Left forelimb (tissue), 1 donor: ENCODE measurements at regions not wholly inside any gene's neighbourhood (a gene's known extent, or its start where the extent isn't known, plus 50 kb on each side); places are given as distances from the start of the nearest gene placed in this dataset.
"Not testable (repeated sequence)": the region's sequence is repeated elsewhere in the genome, so short reads cannot be mapped to it uniquely, and the experiment has no call there.

Experiments
- DNase-seq: peaks from one replicate; pipeline ENCODE4 v3.0.0-alpha.2; 2018; ENCODE audit warnings: low spot score

DNA sequence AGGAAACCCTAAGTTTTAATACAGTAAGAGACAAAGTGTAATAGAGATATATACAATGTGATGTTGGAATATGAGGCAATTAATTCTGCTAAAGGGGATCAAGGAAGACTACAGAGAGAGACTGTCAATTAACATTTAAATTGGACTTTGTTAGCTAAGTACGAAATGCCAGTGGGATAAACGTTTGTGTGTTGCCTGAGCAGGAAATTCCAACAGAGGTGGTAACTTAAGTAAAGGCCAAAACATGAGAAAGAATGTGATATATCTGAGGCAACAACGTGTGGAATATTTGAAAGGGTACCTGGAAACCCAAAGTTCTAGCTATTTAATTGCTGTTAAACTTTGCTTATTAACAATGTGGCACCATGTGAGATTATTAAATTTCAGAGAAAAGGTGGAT is 1666.9 kb upstream of the WWC1 start:
- no peak for DNase-seq

DNA sequence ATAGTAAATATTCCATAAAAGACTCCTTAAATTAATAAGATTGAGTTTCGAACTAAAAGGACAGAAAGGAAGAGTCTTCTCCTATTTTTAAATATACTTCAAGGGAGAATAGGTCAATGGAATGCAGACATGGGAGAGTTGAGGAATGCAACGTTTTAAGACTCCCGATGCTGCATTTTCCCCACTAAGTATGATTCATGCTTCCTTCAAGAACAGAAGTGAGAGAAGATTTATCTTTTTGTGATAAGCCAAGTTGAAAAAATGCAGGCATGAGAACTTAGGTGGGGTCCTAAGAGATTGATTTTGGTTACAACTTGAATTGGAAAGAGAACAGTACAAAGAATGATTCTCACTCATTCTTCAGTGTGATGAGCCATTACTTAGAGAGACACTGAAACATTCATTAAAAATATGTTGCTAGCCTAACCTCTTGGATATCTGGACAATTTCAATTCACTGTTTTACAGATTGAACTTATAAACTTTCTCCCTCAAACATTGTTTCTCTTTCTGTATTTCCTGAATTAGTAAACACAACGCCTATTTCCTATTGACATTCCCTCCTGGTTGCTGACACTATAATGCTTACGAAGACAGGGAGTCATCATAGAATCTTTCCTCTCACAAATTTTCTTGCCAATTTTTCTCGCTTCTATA is 1666.1 kb upstream of the WWC1 start:
- no peak for DNase-seq

DNA sequence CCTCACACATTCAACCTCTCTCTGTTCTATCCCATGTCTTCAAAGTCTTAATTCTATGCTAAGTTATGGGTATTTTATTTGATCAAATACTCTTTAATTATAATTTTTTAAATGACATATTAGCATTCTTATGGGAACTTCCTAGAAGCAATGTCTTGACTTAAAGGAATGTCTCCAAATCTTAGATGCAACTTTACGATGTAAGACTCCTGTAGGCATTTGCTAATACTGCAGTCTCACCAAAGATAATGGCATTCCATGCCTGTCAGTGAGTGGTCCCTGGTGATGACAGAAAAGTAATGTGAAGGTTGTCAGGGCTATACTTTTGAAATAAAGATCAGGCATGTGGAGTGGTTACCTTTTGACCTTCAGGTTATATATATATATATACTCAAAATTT is 1654.2 kb upstream of the WWC1 start:
- no peak for DNase-seq

DNA sequence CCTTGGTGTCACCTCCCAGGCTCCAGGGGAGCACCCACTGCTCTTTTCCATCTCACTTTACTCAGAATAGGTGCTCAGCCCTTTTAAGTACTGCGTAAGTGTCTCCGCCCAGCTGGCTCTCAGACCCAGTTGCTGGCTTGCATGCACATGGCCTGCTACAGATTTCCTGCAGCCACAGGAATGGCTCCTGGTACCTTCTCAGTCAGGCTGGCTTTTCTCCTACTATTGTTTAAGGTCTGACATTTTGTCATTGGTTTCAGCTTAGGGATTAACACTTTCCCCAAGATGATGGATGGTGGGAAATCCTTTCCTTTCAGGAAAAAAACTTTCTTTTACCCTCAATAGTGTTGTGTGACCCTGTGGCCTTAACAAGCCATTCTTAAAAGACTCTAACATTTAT is 1652.3 kb upstream of the WWC1 start:
- DNase-seq = no peak

DNA sequence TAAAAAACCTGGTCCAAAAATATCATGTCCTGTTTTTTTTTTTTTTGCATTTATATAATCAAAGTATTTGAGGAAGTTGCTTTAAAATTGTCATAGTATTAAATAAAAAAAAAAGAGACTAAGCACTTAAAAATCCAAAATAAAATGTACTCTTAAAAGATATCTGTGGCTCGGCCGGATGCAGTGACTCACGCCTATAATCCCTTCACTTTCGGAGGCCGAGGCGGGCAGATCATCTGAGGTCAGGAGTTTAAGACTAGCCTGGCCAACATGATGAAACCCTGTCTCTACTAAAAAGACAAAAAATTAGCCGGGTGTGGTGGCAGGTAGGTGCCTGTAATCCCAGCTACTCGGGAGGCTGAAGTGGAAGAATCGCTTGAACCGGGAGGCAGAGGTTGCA is 1651.3 kb upstream of the WWC1 start:
- not testable (repeated sequence) for DNase-seq

DNA sequence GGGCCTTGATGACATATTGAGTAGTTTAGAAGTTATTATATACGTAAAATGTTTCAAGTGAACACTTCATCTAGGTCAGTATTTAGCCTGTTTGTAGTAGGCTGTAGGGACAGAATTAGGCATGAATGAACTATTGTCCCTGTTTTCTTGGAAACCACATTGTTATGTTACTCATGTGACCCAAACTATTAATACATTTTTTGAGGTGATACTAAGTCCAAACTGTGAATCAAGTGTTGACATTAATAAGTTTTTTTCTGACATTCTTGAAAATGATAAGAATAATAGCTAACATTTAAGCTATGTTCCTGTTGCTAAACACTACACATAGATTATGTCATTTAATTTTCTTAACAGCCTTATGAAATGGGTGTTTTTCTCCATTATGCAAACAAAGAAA is 1642.7 kb upstream of the WWC1 start:
- DNase-seq = no peak

DNA sequence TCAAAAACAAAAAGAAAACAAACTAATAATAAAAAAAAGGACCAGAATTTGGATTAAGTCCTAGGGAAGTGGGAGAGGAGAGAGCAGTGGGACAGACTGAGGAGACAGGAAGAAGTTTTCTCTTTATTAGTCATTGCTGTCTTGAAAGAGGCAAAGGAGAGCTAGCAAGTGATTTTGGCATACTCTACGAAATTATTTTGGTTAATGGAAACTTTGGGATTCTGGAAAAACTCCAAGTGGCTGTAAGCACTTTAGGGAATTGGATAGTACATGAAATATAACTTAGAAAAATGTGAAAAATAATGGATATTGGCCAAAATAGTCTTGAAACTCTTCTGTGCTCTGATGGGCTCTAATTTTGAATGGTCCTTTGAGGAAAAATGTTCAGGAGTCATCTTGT is 1641.8 kb upstream of the WWC1 start:
- DNase-seq = no peak

DNA sequence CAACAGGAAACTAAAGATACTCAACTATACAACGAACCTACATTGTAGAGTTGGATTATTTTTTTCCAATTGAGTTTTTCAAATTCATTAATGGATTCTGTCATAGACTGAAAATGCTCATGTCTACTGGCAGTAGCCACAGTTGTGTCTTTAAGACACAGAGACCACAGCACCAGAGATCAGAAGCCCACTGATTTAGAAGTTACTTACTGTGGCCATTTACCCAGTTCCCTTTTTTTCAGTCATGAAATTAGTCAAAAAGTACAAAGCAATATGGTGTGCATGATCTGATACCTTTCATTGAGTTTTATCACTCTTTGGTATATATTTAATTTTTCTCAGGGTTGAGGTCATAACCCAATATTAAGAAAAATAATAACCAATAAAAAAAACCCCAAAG is 1640.2 kb upstream of the WWC1 start:
- DNase-seq = no peak

DNA sequence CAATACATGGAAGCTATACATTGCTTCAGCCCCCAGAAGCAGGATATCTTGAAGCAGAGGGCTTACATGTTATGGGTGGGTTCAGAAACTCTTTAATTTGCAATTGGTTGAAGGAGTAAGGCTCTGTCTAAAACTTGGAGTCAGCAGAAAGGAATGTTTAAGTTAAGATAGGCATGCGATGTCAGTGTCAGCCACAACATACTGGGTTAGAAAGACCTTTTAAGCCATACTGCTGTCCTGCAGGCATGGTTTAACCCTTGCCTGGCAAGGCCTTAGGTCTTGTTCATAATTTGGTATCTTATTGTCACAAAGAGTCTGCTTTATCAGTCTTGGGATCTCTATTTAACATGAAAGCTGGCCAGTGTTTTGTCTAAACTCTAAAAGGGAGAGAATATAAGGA is 1619.6 kb upstream of the WWC1 start:
- no peak for DNase-seq

DNA sequence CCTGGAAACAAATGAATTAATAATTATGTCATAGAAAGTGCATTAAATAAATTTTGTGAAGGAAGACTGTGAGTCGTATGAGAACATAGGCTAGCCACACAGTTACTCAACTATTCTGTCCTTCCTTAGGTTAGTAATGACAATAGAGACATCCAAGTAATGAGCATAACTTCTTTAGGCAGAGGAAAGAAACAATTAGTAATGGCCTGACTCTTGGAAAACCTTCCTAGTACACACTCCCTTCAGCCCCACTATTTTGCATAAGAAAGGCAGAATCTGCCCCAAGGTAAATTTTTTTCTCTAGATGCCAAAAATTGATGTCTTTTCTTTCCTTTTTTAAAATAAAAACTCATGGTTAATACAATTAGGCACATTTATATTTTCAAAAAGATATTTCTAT is 1619.0 kb upstream of the WWC1 start:
- no peak for DNase-seq

DNA sequence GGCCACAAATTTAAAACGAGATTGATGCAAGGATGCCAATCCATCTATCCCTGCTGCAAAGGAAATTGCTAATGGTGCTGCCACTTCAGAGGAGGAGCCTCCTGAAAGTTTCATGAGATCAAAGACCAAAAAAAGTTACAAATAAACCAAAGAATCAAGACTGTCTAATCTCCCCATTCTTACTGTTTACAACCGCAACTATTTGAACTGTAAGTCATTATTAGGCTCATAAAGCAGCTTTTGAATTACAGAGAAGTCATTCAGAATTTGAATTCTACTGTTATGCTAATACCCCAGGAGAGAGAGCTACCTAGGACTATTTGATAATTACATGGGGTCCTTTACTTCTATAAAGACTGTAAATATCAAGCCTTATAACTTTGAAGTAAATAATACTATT is 1613.6 kb upstream of the WWC1 start:
- DNase-seq = no peak

DNA sequence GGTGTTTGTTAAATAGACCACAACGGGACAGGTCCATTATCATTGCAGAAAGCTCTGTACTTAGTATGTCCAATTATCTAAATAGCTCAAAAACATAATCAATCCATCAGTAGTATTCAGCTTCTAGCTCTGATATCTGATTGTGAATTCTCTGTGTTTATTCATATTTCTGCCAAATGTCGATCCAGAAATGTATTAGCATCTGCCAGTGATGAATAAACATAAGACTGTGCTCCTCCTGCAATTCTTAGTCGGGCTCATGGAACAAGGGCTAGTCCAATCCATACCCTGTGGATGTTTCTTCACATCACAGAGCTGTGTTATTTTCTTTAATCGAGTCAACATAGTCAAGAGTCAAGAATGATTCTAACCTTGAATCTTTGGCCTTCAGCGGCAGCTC is 1612.1 kb upstream of the WWC1 start:
- DNase-seq = no peak

DNA sequence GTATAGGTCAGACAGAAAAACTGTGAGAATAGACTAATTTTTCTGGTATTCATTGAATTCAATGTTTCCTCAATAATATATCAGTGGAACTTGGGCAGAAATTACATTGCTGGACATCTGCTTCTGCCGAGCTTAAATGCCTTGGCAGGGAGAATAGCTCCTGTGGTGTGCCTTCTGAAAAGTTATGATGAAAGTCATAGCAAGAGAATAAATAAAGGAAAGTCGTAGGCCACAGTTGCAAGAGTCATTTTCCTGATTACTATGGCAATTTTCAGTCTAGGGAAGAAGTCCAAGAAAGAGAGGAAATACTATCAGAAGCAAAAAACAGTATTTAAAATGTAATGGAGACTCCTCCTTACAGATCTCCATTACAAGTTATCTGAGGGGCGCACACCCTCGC is 1596.1 kb upstream of the WWC1 start:
- DNase-seq = no peak

DNA sequence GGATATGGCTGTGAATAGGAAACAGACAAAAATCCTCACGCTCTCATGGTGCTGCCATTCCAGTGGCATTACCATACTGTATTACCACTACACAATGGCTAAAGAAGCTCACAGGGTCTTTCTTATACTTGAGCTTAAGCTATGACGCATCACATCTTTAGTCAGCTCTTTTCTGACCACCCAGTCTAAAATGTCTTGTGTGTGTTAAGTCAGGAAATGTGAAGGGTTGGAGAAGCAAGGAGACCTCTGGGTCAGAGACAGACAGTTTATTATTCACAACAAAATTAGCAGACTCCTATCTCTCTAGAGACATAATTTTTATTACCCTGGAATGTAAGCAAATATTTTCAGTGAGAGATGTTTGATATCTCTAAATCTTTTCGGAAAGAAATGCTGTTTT is 1583.2 kb upstream of the WWC1 start:
- no peak for DNase-seq

DNA sequence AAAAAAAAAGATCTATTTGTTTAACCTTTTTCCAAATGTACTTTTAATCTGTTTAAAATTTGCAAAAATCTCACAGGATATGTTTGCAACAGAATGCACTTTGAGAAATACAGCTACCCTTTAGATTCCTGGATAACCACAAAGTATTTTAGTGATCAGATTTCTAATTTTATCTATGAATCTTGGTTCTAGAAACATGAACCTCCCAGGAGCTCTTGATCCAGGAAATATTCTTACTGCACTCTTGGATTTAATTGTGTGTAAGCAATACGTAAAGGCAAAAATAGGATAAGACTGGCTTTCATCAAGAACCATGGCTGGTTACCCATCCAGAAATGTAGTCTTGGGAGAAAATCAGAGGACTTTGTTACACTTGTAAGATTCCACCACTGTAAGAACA is 1581.8 kb upstream of the WWC1 start:
- no peak for DNase-seq

DNA sequence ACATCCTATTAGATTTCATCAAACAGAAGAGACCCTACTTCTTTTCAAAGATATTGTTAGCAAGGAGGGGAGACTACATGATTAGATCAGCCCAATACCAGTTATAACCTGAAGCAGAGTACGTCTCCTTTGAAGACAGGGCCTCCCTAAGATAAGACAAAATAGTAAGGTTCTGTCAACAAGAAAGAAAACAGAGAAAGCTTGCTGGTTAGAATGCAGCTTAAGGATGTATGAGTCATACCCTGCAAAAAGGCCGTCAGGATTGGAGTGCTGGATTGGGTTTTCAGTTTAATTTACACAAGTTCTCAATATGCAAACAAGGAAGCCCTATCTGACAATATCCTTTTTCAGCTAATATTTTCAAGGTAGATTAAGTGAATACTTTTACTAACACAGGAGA is 1581.2 kb upstream of the WWC1 start:
- no peak for DNase-seq

DNA sequence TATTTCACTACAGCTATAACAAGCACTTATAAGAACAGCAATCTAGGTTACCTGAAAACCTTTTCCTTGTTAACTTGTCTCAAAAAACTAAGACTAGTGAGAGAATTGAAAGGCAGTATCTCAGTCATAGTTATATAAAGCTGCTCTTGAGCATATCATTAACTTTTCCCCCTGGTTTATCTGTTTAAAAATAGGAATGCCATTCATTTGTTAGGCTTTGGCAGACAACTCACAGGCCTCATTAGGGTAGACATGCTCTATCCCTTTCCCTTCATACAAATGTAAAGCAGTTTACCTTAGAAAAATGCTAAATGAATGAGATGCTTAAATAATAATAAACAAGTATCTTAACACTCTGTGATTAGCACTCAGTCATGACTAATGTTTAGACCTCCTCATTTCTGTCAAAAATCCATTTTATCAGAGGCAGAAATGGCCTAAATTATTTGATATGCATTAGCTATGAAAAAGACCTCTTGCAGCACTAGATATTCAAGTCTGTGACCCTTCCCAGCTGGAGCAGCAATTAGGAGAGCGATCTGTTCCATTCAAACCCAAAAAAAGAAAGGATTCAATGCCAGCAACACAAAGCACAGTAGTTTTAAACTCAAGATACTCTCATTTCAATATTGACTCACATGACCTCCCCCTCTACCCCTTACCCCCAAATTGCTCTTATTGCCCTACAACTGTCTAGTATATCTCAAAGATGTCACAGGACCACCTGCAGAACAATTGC is 1578.8 kb upstream of the WWC1 start:
- DNase-seq = no peak

DNA sequence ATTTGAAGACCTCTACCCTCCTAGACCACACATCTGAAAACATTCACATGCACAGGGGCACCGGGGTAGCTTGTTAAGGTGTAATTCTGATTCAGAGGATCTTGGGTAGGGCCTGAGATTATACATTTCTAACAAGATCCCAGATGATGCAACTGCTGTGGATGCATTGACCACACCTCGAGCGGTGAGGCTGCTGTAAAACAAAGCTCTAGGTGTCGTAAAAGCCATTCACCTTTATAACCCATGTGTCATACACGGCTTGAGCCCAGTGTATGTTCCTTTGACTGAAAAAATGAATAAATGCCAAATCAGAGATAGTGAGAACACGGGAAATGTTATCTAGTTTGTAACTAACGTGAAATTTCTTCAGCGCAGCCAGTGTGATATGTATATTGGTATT is 1578.2 kb upstream of the WWC1 start:
- no peak for DNase-seq

DNA sequence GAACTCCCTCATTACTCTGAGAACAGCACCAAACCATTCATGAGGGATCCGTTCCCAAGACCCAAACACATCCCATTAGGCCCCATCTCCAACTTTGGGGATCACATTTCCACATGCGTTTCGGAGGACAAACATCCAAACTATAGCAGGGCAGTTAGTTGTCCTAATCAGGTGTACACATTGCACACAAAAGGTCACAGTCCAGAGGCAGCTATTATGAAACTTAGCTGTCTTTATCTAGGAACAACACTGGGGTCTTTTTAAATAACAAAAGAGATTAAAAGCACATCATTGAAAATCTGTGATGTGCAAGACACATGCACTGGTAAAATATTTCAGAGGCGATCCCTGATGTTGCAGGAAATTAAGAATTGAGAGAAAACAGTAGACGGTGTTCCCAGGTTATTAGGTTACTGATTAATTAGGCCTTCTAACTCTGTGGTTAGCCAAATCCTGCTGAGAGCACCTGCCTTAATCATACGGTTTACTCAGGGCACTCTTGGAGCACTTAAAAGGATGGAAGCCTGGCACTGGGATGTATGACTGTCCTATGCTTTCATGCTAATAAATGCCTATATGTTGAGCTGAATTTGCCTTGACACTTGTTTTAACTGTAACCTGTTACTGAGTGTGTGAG is 1574.5 kb upstream of the WWC1 start:
- no peak for DNase-seq

DNA sequence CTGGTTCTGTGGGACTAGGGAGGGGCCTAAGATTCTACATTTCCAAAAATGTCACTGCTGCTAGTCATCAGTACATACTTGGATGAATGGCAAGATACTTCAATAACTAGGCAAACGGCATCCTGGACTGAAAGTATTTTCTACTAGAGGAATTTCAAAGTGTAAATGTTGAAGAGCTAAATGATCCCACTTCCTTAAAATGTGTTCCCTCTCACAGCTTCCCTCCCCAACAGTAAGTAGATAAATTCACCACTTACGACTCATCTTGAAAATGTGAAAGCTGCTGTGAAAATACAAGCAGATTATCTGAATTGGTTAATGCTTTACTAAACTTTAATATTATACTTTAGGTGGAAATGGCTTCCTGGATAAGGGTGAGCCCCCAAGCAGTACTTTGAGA is 1571.5 kb upstream of the WWC1 start:
- no peak for DNase-seq

DNA sequence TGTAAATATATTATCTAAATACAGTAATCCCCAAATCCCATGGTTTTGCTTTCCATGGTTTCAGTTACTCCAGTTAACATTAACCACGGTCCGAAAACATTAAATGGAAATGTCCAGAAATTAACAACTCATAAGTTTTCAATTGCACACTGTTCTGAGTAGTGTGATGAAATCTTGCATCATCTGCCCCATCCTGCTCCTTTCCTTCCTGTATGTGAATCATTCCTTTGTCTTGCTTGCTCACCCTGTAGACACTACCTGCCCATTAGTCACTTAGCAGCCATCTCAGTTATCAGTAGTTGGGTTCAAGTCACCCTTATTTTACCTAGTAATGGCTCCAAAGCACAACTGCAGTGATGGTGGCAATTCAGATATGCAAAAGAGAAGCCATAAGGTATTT is 1568.5 kb upstream of the WWC1 start:
- DNase-seq = no peak

DNA sequence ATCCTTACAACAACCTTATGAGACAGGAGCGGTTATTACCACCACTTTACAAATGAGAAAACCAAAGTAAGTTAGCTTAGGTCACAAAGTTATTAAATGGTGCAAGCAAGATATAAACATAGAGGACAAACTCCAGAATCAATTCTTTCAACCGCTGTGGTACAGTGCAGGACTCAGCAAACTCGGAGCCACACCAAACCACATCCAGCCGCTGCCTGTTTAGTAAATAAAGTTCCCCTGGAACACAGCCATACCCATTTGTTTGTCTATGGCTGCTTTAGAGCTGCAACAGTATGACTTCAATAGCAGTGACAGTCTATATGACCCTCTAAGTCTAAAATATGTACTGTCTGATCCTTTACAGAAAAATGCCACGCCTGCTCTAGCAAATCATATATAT is 1567.2 kb upstream of the WWC1 start:
- DNase-seq = no peak

DNA sequence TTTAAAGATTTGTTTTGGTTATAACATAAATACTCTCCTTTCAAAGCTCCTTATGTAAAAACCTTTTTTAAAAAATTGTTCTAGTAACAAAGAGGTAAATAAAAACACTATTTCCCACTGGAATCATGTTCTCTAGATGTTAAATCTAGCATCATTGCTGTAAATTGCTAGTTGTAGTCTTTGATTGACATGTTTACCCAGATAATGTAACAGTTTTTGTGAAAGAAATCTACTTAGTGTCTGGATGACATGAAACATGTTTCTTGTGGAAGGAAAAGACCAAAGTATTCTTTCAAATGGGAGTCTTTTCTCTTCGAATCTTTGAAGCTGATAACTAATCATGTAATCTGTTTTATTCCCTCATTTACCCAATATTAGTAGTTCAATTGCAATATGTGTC is 1565.9 kb upstream of the WWC1 start:
- DNase-seq = no peak

DNA sequence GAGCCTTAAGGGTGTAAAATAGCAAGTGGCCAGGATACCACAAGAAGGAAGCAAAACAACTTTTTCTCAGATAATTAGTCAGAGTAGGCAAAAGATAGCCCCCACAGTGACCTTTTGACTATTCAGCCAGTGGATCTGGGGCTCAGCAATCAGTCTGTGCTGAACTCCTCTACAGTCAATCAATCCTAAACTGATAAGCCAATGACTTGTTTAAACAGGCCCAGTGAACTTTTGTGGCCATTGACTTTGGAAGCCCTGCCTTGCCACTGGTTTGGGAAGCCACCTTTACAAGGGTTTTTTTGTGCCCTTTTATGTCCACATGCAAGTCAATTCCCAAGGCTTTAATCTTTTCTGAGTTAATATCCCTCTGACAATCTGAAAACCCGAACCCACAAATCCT is 1565.0 kb upstream of the WWC1 start:
- no peak for DNase-seq
